Upper lobe of right lung (tissue), 1 donor: ENCODE measurements at regions not wholly inside any gene's neighbourhood (a gene's known extent, or its start where the extent isn't known, plus 50 kb on each side); places are given as distances from the start of the nearest gene placed in this dataset.
A peak's percentile ranks its signal among the peaks of the same experiment; 100 is the strongest.

Source experiments
- ATAC-seq: fragments of 200-7000 bp; cut with Tn5 transposase; one replicate; pipeline ENCODE4 v1.9.1; 2020; ENCODE audit warnings: mild to moderate bottlenecking, moderate library complexity
- DNase-seq: peaks from one replicate; pipeline ENCODE4 v3.0.0-alpha.2; 2020
- H3K27ac ChIP-seq: fragments of 200-600 bp; one replicate; pipeline ENCODE4 v1.8.0; 2022
- H3K27me3 ChIP-seq: fragments of 200-600 bp; one replicate; pipeline ENCODE4 v1.8.0; 2022; ENCODE audit warnings: mild to moderate bottlenecking
- H3K36me3 ChIP-seq: fragments of 200-600 bp; one replicate; pipeline ENCODE4 v1.8.0; 2022
- H3K4me1 ChIP-seq: fragments of 200-600 bp; one replicate; pipeline ENCODE4 v1.8.0; 2022
- H3K4me3 ChIP-seq: fragments of 200-600 bp; one replicate; pipeline ENCODE4 v1.8.0; 2022; ENCODE audit warnings: mild to moderate bottlenecking
- H3K9me3 ChIP-seq: fragments of 200-600 bp; one replicate; pipeline ENCODE4 v1.8.0; 2022
- CTCF ChIP-seq: fragments of 200-600 bp; IDR thresholded peaks from one replicate; pipeline ENCODE4 v1.8.0; 2022; ENCODE audit warnings: antibody characterized with exemption
- intact Hi-C: fragments of 100-400 bp; cut with DNase I; formaldehyde crosslinking; loops from one replicate; pipeline ENCODE4 v1.11.0; 2022
- donor health status: DM: no; HTN: yes; CAD: no; lungs with severe emphysema.

GRCh38 chr16:59087641-59088040 lies 353.5 kb upstream of the GOT2 start:
- Histone ChIP-seq H3K36me3 (no peaks in the 10 kb centered on the region), H3K9me3 (no peaks in the 10 kb centered on the region), H3K4me3 (no peak overlapping the region), H3K4me1 (no peaks in the 10 kb centered on the region), H3K27me3 (no peaks in the 10 kb centered on the region), H3K27ac (no peak overlapping the region)
- TF ChIP-seq CTCF = no peak
- ATAC-seq (no peak), DNase-seq (no peak)
- intact Hi-C loops = no loop called here

DNA sequence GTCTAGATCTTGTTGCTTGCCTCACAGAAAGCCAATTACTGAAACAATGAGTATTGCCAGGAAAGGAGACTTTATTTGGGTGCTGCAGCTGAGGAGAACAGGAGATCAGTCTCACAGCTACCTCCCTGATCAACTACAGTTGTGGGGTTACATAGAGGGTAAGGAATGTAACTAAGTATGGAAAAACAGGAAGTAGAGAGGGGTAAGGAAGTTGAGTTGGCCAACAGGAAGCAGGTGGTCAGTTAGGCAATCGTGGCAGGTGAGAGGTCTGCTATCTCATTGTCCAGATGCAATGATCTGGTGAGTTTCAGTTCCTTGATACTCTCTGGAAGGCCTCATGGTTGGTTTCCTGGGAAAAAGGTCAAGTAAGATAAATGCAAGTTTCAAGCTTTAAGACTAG lies 333.1 kb upstream of the GOT2 start:
- ATAC-seq (peak; percentile 78), DNase-seq (no peak)
- H3K27ac ChIP-seq = no peak overlapping the region
- H3K4me1 ChIP-seq = no peaks in the 10 kb centered on the region
- no peak for TF ChIP-seq CTCF
- no peak overlapping the region for H3K4me3 ChIP-seq
- no peaks in the 10 kb centered on the region for H3K27me3 ChIP-seq
- intact Hi-C loops = no loop called here
- H3K36me3 ChIP-seq = no peaks in the 10 kb centered on the region
- no peaks in the 10 kb centered on the region for H3K9me3 ChIP-seq

DNA sequence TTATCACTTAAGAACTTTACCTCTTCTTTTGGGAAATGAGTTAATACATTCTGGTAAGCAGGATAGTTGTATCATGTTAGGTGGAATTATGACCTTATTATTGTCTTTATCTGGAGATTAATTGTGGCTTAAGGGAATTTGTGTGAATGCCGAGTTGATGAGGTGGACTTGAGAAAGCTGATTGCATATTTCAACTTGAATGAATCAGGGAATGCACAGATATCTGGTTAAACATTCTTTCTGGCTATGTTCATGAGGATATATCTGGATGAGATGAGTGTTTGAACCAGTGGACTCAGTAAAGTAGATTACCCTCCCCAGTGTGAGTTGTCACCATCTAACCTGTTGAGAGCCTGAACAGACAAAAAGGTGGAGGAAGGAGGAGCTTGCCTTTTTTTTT lies 326.1 kb upstream of the GOT2 start:
- intact Hi-C loops = no loop called here
- no peaks in the 10 kb centered on the region for H3K27me3 ChIP-seq
- no peak for DNase-seq
- H3K27ac ChIP-seq = no peak overlapping the region
- H3K4me1 ChIP-seq = no peaks in the 10 kb centered on the region
- H3K9me3 ChIP-seq = no peaks in the 10 kb centered on the region
- no peak for TF ChIP-seq CTCF
- H3K4me3 ChIP-seq = no peak overlapping the region
- no peak for ATAC-seq
- H3K36me3 ChIP-seq = no peaks in the 10 kb centered on the region

DNA sequence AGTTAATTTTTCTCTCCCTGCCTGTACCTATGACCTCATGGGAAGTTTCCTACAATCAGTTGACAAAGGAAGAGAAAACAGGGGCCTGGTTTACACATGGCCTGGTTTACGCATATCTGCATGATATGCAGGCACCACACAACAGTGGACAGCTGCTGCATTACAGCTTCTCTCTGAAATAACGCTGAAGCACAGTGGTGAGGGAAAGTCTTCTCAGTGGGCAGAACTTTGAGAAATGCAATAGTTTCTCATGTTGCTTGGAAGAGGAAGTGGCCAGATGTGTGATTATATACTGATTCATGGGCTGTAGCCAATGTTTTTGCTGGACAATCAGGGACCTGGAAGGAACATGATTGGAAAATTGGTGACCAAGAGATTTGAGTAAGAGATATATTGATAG lies 324.1 kb upstream of the GOT2 start:
- no peaks in the 10 kb centered on the region for H3K9me3 ChIP-seq
- no peaks in the 10 kb centered on the region for H3K27me3 ChIP-seq
- H3K27ac ChIP-seq = no peak overlapping the region
- no peak overlapping the region for H3K4me3 ChIP-seq
- peak; percentile 68 for ATAC-seq
- H3K4me1 ChIP-seq = no peaks in the 10 kb centered on the region
- DNase-seq = no peak
- intact Hi-C loops = no loop called here
- H3K36me3 ChIP-seq = no peaks in the 10 kb centered on the region
- TF ChIP-seq CTCF = no peak

DNA sequence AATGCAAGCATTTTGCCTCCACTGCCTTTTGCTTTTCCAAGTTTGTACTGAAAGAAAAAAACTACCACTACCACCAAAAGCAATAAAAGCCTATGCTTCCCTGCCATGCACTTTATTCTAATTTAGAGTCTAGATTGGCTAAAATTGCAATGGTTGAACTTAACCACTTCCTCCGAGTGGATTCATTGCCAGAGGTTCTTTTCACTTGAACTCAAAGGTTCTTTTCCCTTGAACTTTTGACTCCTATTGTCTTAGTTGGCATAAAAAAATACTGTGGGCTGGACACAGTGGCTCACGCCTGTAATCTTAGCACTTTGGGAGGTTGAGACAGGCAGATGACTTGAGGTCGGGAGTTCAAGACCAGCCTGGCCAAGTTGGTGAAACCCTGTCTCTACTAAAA lies 319.8 kb upstream of the GOT2 start:
- H3K36me3 ChIP-seq = no peaks in the 10 kb centered on the region
- H3K4me1 ChIP-seq = no peaks in the 10 kb centered on the region
- no peak for TF ChIP-seq CTCF
- intact Hi-C loops = no loop called here
- DNase-seq (no peak), ATAC-seq (no peak)
- H3K27me3 ChIP-seq = no peaks in the 10 kb centered on the region
- no peaks in the 10 kb centered on the region for H3K9me3 ChIP-seq
- no peak overlapping the region for H3K27ac ChIP-seq
- no peak overlapping the region for H3K4me3 ChIP-seq

- intact Hi-C loops = no loop called here
- Histone ChIP-seq H3K4me1 (no peaks in the 10 kb centered on the region), H3K36me3 (no peaks in the 10 kb centered on the region), H3K4me3 (no peak overlapping the region), H3K27ac (no peak overlapping the region), H3K9me3 (no peaks in the 10 kb centered on the region), H3K27me3 (no peaks in the 10 kb centered on the region)
- no peak for DNase-seq
- no peak for ATAC-seq
- no peak for TF ChIP-seq CTCF
Measured at GRCh38 chr16:59052231-59052630, 318.1 kb upstream of the GOT2 start.
